ENCODE measurements at regions not wholly inside any gene's neighbourhood (a gene's known extent, or its start where the extent isn't known, plus 50 kb on each side); places are given as distances from the start of the nearest gene placed in this dataset.

DNA sequence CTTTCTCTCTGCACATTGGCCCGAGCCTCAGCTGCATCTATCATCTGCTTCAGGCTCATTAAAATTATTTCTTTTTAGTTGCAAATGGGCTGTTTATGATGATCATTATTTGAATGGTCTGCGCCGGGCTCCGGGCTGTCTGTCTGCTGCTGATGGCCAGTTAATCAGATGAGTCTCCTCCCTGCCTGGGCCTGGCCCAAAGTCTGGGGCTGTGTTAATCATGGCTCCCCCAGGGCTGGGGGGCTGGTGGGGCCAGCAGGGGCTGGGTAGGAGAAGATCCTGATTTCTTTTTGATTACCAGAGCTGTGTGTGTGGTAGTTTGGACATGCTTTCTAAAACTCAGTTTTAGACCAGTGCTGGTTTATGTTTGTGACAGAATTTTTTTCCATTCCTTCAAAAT, 159.1 kb downstream of the PHETA1 start:
- Histone ChIP-seq H3K36me3 (ENCODE audit: control insufficient read depth in 2 of 4, insufficient read depth in 4 of 4, low read length in 3 of 4) (no peaks in the 10 kb centered on the region), H3K4ac (replicated peaks; ENCODE audit: insufficient read length, low read depth, low read length) (no peak overlapping the region), H4K5ac (ENCODE audit: insufficient read length, low read depth, low read length) (no peak overlapping the region), H3K23ac (ENCODE audit: insufficient read length) (no peak overlapping the region), H4K91ac (replicated peaks; ENCODE audit: insufficient read length, low read length) (no peak overlapping the region), H3K27me3 (replicated peaks in 1 of 4; ENCODE audit: control insufficient read depth in 3 of 4, extremely low read depth in 1 of 4, insufficient read depth in 3 of 4, low read length in 3 of 4) (no peaks in the 10 kb centered on the region), H3K4me2 (ENCODE audit: insufficient read depth in 1 of 2, low read depth in 2 of 2, low read length in 2 of 2) (no peak overlapping the region), H2AFZ (ENCODE audit: low read length) (no peak overlapping the region), H3K18ac (ENCODE audit: extremely low read depth, low read length) (no peak overlapping the region), H3K4me3 (ENCODE audit: extremely low read depth in 1 of 4, insufficient read depth in 2 of 4, low read depth in 3 of 4, low read length in 4 of 4) (no peak overlapping the region), H3K79me2 (ENCODE audit: control insufficient read depth in 1 of 2, insufficient read depth in 2 of 2, low read length in 2 of 2) (no peaks in the 10 kb centered on the region), H2BK15ac (ENCODE audit: low read length) (no peak overlapping the region), H2BK5ac (ENCODE audit: low read depth, low read length) (no peak overlapping the region), H3K56ac (replicated peaks; ENCODE audit: insufficient read length, low read depth, low read length) (no peak overlapping the region), H3K4me1 (replicated peaks in 1 of 4; ENCODE audit: control insufficient read depth in 3 of 4, insufficient read depth in 4 of 4, low read length in 3 of 4) (no peaks in the 10 kb centered on the region; a peak in 1 of 7 replicates), H2AK5ac (ENCODE audit: low read depth, low read length) (no peak overlapping the region), H2BK120ac (replicated peaks; ENCODE audit: low read depth, low read length) (no peak overlapping the region), H3K14ac (ENCODE audit: insufficient read length) (no peak overlapping the region), H3K23me2 (ENCODE audit: low read depth, low read length) (no peaks in the 10 kb centered on the region; the same call in 1 of the 2 replicates), H3K79me1 (ENCODE audit: low read depth, low read length) (no peaks in the 10 kb centered on the region), H4K20me1 (replicated peaks in 1 of 2; ENCODE audit: control insufficient read depth in 1 of 2, insufficient read depth in 2 of 2, low read length in 2 of 2) (peaks cover 3 to 5% of the 10 kb centered on the region in 2 experiments), H4K8ac (ENCODE audit: extremely low read depth, insufficient read depth, low read length) (no peak overlapping the region), H3K9ac (replicated peaks in 1 of 4; ENCODE audit: extremely low read depth in 1 of 4, low read depth in 3 of 4, low read length in 3 of 4) (no peak overlapping the region), H2BK20ac (ENCODE audit: low read length) (no peak overlapping the region), H2BK12ac (ENCODE audit: low read depth, low read length) (no peak overlapping the region), H3K27ac (ENCODE audit: low read depth, low read length) (no peak overlapping the region), H3K9me3 (ENCODE audit: insufficient read depth in 2 of 2, low read depth in 1 of 2, low read length in 1 of 2) (no peaks in the 10 kb centered on the region)
- FAIRE-seq: no peak
- WGBS, 2 experiments (ENCODE audit: extremely low coverage in 1 of 2, insufficient coverage in 1 of 2, insufficient read length in 1 of 2, insufficient replicate concordance in 2 of 2, low coverage in 1 of 2, low lambda C conversion rate in 2 of 2, missing lambda C conversion rate in 1 of 2): 96% methylated on average over 4 of the region's 4 CpGs; no CpG with 5 or more reads in 1 of the 2 experiments
- CTCF ChIA-PET (ENCODE audit: partially characterized antibody): interaction anchor here (0.7 to 2.5 kb wide), 11 partner anchors 10 to 289 kb away, joined by 3 to 5 read pairs (median 4); no protein-coding TSS in a partner anchor
- POLR2A ChIA-PET (ENCODE audit: partially characterized antibody): interaction anchor here (0.7 kb wide), 1 partner anchor 270 kb away, joined by 5 read pairs; no protein-coding TSS in a partner anchor
- DNase-seq (ENCODE audit: low read depth in 1 of 2, low spot score in 2 of 2): no peak
- TF ChIP-seq MAFK (IDR thresholded peaks at IDR 0.05; ENCODE audit: low read depth, low read length): no peak
- no peak for TF ChIP-seq RAD21 (IDR thresholded peaks at IDR 0.05 in 1 of 2, conservative IDR thresholded peaks at IDR 0.05 in 1 of 2; ENCODE audit: low read depth in 2 of 2, low read length in 2 of 2)
